Adipocyte (in vitro differentiated cells): ENCODE measurements at regions not wholly inside any gene's neighbourhood (a gene's known extent, or its start where the extent isn't known, plus 50 kb on each side); places are given as distances from the start of the nearest gene placed in this dataset.
"Not testable (repeated sequence)": the region's sequence is repeated elsewhere in the genome, so short reads cannot be mapped to it uniquely, and the experiment has no call there.

Experiments used
- DNase-seq: peaks from one replicate; pipeline ENCODE4 v3.0.0-alpha.2; 2015; ENCODE audit warnings: low read depth
- H3K27me3 ChIP-seq: replicated peaks from 2 replicates; pipeline ENCODE4 v1.7.0; 2013; ENCODE audit warnings: mild to moderate bottlenecking, low read length, moderate library complexity; ENCODE audit not compliant: control insufficient read depth, insufficient read depth
- H3K36me3 ChIP-seq: 2 replicates; pipeline ENCODE4 v1.7.0; 2013; ENCODE audit warnings: low read length, mild to moderate bottlenecking, moderate library complexity; ENCODE audit not compliant: control insufficient read depth, insufficient read depth, severe bottlenecking
- H3K4me1 ChIP-seq: 2 replicates; pipeline ENCODE4 v1.7.0; 2013; ENCODE audit warnings: mild to moderate bottlenecking, low read length, moderate library complexity; ENCODE audit not compliant: control insufficient read depth, insufficient read depth
- H3K4me3 ChIP-seq: 2 replicates; pipeline ENCODE4 v1.7.0; 2013; ENCODE audit warnings: mild to moderate bottlenecking, low read length, moderate library complexity
- H3K9ac ChIP-seq: 2 replicates; pipeline ENCODE4 v1.7.0; 2013; ENCODE audit warnings: mild to moderate bottlenecking, low read length, moderate library complexity
- H3K9me3 ChIP-seq: 2 replicates; pipeline ENCODE4 v1.7.0; 2013; ENCODE audit warnings: mild to moderate bottlenecking, low read length, moderate library complexity; ENCODE audit not compliant: control insufficient read depth

DNA sequence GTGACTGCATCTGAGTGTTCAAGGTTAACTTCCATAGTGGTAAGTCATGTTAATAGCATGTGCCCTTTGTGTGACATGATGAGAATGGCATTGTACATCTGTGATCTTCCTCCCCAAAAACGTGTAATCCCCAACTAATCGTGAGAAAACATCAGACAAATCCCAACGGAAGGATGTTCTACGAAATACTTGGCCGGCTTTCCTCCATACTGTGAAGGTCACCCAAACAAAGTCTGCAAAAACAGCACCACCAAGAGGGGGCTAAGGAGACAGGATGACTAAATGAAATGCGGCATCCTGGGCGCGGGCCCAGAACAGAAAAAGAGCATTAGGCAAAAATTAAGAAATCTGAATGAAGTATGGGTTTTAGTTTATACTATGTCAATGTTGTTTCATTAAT lies 81.8 kb downstream of the MED10 start:
- H3K9ac ChIP-seq: no peak overlapping the region
- no peaks in the 10 kb centered on the region for H3K36me3 ChIP-seq
- H3K4me3 ChIP-seq: no peak overlapping the region
- peaks cover 6% of the 10 kb centered on the region for H3K9me3 ChIP-seq
- DNase-seq: no peak
- H3K4me1 ChIP-seq: no peaks in the 10 kb centered on the region
- H3K27me3 ChIP-seq: no peaks in the 10 kb centered on the region

GRCh38 chr5:6291961-6292360 lies 86.4 kb downstream of the MED10 start:
- no peaks in the 10 kb centered on the region for H3K27me3 ChIP-seq
- H3K36me3 ChIP-seq: no peaks in the 10 kb centered on the region
- no peak overlapping the region for H3K4me3 ChIP-seq
- H3K4me1 ChIP-seq: no peaks in the 10 kb centered on the region
- H3K9me3 ChIP-seq: peaks cover 6% of the 10 kb centered on the region
- no peak overlapping the region for H3K9ac ChIP-seq
- no peak for DNase-seq

GRCh38 chr5:6289239-6289638 lies 89.1 kb downstream of the MED10 start:
- no peak for DNase-seq
- Histone ChIP-seq H3K36me3 (no peaks in the 10 kb centered on the region), H3K9me3 (peaks cover 9% of the 10 kb centered on the region), H3K9ac (no peak overlapping the region), H3K4me3 (no peak overlapping the region), H3K4me1 (no peaks in the 10 kb centered on the region), H3K27me3 (no peaks in the 10 kb centered on the region)

DNA sequence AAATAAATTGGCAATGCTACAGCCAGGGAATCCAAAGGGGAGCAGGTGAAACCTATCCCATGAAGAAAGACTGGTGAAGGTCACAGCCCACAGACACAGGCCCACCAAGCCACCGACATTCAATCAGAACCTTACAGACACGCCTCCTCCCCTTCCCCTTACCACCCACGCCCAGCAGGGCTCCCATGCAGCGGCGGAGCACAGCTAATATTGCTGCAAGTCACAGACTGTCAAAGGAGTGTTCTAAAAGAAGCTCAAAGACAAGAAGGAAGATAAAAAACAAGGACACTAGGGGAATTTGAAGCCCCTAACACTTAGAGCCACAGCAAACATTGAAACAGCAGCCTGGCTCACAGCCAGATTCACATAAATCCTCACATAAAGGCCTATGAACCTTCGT lies 91.2 kb downstream of the MED10 start:
- no peak overlapping the region for H3K4me3 ChIP-seq
- no peak overlapping the region for H3K9ac ChIP-seq
- no peak for DNase-seq
- H3K27me3 ChIP-seq: no peaks in the 10 kb centered on the region
- H3K4me1 ChIP-seq: no peaks in the 10 kb centered on the region
- no peaks in the 10 kb centered on the region for H3K36me3 ChIP-seq
- peaks cover 9% of the 10 kb centered on the region for H3K9me3 ChIP-seq

DNA sequence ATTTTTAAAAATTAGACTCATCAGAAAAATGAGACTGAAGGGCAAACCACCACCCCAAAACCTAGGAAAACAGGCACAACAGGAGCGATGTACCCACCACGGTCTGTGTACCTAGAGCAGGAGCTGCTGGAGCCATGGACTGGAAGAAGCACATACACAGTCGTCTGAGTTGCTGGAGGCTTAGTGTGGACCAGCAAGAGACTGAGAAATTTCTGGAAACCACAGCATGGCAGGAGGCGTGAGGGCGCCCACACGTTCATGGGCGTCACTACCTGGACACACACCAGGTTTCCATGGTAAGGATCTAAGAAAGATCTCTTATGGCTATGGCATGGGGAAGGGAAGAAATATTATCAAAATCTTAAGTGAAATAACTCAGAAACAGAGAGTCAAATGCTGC lies 91.9 kb downstream of the MED10 start:
- no peak for DNase-seq
- Histone ChIP-seq H3K4me3 (no peak overlapping the region), H3K36me3 (no peaks in the 10 kb centered on the region), H3K9me3 (peaks cover 9% of the 10 kb centered on the region), H3K27me3 (no peaks in the 10 kb centered on the region), H3K9ac (no peak overlapping the region), H3K4me1 (no peaks in the 10 kb centered on the region)

- H3K27me3 ChIP-seq, H3K4me1 ChIP-seq, H3K9ac ChIP-seq, H3K36me3 ChIP-seq, H3K4me3 ChIP-seq, DNase-seq, H3K9me3 ChIP-seq: not testable (repeated sequence)
These were observed 93.9 kb downstream of the MED10 start for GRCh38 chr5:6284491-6284890.

DNA sequence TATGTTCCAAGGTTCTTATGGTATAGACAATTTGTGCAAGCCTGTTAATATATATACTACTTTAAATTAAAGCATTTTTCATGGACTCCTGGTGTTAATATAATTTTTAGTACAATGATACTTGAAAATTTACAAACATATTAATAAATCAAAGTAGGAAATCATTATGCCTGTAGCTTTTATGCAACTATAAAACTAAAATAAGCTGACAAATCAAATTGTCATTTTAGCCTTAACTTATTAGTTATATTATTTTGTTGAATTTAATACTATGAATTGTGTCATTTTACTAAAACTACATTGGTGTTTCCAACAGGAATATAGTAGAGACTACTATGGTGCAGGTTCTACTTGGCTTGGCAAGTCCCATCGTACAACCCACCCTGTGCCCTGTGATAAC lies 96.0 kb downstream of the MED10 start:
- H3K36me3 ChIP-seq: no peaks in the 10 kb centered on the region
- DNase-seq: no peak
- H3K4me3 ChIP-seq: no peak overlapping the region
- no peak overlapping the region for H3K9ac ChIP-seq
- H3K27me3 ChIP-seq: peaks cover 6% of the 10 kb centered on the region
- H3K4me1 ChIP-seq: no peaks in the 10 kb centered on the region
- peaks cover 9% of the 10 kb centered on the region for H3K9me3 ChIP-seq

- Histone ChIP-seq H3K36me3 (no peaks in the 10 kb centered on the region), H3K4me1 (no peaks in the 10 kb centered on the region), H3K4me3 (no peak overlapping the region), H3K9me3 (peaks cover 9% of the 10 kb centered on the region), H3K9ac (no peak overlapping the region), H3K27me3 (peaks cover 6% of the 10 kb centered on the region)
- no peak for DNase-seq
These were observed 96.5 kb downstream of the MED10 start for GRCh38 chr5:6281818-6282217.

GRCh38 chr5:6280425-6281100 lies 97.8 kb downstream of the MED10 start:
- Histone ChIP-seq H3K36me3 (no peaks in the 10 kb centered on the region), H3K27me3 (peaks cover 6% of the 10 kb centered on the region), H3K9me3 (peaks cover 8% of the 10 kb centered on the region), H3K4me1 (no peaks in the 10 kb centered on the region), H3K4me3 (no peak overlapping the region), H3K9ac (no peak overlapping the region)
- DNase-seq: no peak

DNA sequence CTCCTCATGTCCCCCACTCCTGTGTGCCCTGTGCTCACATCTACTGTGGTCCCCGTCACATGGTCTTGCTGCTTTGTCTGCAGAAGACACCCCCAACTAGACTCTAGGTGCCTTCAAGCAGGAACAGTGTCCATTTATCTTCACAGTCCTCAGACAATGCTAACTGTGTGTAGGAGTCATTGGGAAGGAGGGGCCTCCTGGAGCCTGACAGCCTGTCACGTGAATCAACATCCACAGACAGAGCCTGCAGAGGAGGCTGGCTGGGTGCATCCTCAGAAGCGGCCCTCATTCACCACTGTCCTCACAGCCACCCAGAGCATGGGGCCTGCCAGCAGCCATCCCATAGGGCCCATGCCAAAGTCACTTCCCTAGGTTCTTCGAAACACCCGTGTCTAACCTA lies 98.7 kb downstream of the MED10 start:
- peaks cover 6% of the 10 kb centered on the region for H3K27me3 ChIP-seq
- H3K36me3 ChIP-seq: no peaks in the 10 kb centered on the region
- no peak overlapping the region for H3K4me3 ChIP-seq
- H3K9ac ChIP-seq: no peak overlapping the region
- DNase-seq: no peak
- no peaks in the 10 kb centered on the region for H3K4me1 ChIP-seq
- H3K9me3 ChIP-seq: peaks cover 2% of the 10 kb centered on the region

DNA sequence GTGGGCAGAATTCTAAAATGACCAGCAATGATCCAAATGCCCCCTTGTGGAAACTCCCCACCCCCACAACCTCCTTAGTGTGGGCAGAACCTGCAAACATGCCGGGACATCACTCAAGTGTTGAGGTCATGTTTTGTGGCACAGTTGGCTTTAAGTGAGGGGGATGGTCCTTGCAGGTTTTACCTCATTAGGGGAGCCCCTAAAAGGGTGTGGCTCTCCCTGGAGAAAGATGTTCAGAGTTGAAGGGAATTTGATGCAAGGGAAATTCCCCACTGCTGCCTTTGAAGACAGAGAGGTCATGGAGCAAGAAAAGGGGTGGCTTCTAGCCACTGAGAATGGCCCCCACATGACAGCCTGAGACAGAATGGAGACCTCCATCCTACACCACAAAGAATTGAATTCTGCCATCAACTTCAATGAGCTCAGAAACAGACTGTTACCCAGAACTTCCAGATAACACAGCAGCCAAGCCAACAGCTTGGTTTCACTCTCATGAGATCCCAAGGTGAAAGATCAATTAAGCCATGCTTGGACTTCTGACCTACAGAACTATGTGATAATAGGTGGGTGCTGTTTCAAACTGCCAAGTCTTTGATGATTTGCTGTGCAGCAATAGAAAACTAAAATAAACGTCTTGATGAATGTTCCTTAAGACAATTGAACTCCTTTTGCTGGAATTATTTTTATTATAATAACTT lies 103.4 kb downstream of the MED10 start:
- Histone ChIP-seq H3K27me3 (no peaks in the 10 kb centered on the region), H3K36me3 (no peaks in the 10 kb centered on the region)

GRCh38 chr5:6273749-6274148 lies 104.6 kb downstream of the MED10 start:
- no peaks in the 10 kb centered on the region for H3K4me1 ChIP-seq
- DNase-seq: no peak
- no peaks in the 10 kb centered on the region for H3K27me3 ChIP-seq
- H3K36me3 ChIP-seq: no peaks in the 10 kb centered on the region
- H3K9ac ChIP-seq: no peak overlapping the region
- H3K9me3 ChIP-seq: no peaks in the 10 kb centered on the region
- H3K4me3 ChIP-seq: no peak overlapping the region

More for the DNA sequence above, 103.4 kb downstream of the MED10 start:
- Histone ChIP-seq H3K4me1 (no peaks in the 10 kb centered on the region), H3K4me3 (no peak overlapping the region), H3K9me3 (no peaks in the 10 kb centered on the region), H3K9ac (no peak overlapping the region)
- DNase-seq: no peak
